ENCODE measurements at regions not wholly inside any gene's neighbourhood (a gene's known extent, or its start where the extent isn't known, plus 50 kb on each side); places are given as distances from the start of the nearest gene placed in this dataset.
"Not testable (repeated sequence)": the region's sequence is repeated elsewhere in the genome, so short reads cannot be mapped to it uniquely, and the experiment has no call there.

DNA sequence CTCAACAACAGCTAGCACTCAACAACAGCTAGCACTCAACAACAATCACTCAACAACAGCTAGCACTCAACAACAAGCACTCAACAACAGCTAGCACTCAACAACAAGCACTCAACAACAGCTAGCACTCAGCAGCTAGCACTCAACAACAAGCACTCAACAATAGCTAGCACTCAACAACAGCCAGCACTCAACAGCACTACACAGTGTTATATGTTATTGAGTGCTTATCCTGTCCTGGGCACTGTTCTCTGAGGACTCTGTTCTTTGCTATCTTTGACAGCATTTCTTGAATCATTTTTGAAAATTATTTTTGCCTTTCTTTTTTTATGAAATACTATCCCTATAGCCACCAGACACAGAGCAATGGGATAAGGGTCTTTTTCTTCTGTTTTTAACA, 176.4 kb downstream of the BCL2L11 start:
- H3K27me3 Mint-ChIP-seq (ENCODE audit: low read depth); H3K36me3 Mint-ChIP-seq (ENCODE audit: low read depth); H3K9me3 Mint-ChIP-seq (ENCODE audit: insufficient read depth); H3K4me1 Mint-ChIP-seq (ENCODE audit: low read depth); H3K27ac Mint-ChIP-seq; CTCF ChIA-PET; POLR2A ChIA-PET; DNase-seq; H3K4me3 Mint-ChIP-seq; ATAC-seq: not testable (repeated sequence)

DNA sequence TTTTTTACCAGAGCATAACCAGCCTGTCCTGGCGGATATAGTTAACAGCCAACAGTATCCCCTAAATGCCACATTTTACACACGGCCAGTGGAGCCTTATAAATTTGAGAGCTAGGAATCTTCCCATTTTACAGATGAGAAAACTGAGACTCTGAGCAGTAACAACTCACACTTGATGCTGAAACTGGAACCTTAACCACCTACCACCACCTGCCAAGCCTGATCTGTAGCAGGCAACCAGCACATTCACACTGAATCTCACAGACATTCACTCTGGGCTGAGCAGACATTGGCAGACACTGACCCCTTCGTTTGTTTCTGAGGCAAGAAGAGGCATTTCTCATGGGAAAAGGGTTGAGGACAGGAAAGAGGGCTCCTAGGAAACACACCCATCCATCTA, 178.2 kb downstream of the BCL2L11 start:
- H3K9me3 Mint-ChIP-seq (ENCODE audit: insufficient read depth); H3K4me3 Mint-ChIP-seq; H3K4me1 Mint-ChIP-seq (ENCODE audit: low read depth); POLR2A ChIA-PET; CTCF ChIA-PET; H3K27ac Mint-ChIP-seq; DNase-seq; H3K27me3 Mint-ChIP-seq (ENCODE audit: low read depth); H3K36me3 Mint-ChIP-seq (ENCODE audit: low read depth); ATAC-seq: not testable (repeated sequence)

DNA sequence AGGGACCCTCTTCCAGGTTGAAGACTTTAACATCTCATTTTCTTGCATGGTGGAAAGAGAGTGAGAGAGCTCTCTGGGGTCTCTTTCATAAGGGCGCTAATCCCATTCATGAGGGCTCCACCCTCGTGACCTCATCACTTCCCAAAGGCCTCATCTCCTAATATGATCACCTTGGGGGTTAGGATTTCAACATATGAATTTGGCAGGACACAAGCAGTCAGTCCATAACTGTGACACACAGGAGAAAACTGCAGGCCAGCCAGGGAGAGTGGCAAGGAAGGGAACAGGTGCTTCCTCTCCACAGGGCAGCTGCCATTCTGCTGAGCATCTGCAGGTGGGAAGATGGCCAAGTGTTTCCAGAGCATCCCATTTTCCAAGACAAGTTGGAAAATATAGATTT, 178.9 kb downstream of the BCL2L11 start:
- POLR2A ChIA-PET; H3K4me1 Mint-ChIP-seq (ENCODE audit: low read depth); H3K27ac Mint-ChIP-seq; H3K36me3 Mint-ChIP-seq (ENCODE audit: low read depth); H3K27me3 Mint-ChIP-seq (ENCODE audit: low read depth); H3K9me3 Mint-ChIP-seq (ENCODE audit: insufficient read depth); ATAC-seq; H3K4me3 Mint-ChIP-seq; DNase-seq; CTCF ChIA-PET: not testable (repeated sequence)

DNA sequence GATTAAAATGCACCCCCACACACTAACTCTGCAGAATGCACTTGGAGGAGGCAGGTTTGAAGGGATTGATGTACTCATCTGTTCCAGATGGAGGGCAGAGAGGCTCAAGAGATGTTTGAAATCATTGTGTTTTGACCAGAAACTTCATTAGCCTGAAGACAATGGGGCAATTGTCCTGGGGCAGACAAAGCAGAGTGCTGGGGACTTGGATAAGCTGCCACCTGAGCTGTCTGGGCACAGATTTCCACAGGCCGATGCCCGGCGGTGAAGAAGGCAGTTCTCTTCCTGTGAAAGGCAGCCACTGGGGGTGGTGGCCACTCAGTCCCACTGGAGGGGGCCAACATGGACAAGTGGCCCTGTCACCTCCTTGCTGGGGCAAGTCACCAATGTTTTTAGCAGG, 181.0 kb downstream of the BCL2L11 start:
- H3K27me3 Mint-ChIP-seq (ENCODE audit: low read depth); H3K9me3 Mint-ChIP-seq (ENCODE audit: insufficient read depth); POLR2A ChIA-PET; H3K4me1 Mint-ChIP-seq (ENCODE audit: low read depth); H3K27ac Mint-ChIP-seq; ATAC-seq; CTCF ChIA-PET; H3K36me3 Mint-ChIP-seq (ENCODE audit: low read depth); DNase-seq; H3K4me3 Mint-ChIP-seq: not testable (repeated sequence)

DNA sequence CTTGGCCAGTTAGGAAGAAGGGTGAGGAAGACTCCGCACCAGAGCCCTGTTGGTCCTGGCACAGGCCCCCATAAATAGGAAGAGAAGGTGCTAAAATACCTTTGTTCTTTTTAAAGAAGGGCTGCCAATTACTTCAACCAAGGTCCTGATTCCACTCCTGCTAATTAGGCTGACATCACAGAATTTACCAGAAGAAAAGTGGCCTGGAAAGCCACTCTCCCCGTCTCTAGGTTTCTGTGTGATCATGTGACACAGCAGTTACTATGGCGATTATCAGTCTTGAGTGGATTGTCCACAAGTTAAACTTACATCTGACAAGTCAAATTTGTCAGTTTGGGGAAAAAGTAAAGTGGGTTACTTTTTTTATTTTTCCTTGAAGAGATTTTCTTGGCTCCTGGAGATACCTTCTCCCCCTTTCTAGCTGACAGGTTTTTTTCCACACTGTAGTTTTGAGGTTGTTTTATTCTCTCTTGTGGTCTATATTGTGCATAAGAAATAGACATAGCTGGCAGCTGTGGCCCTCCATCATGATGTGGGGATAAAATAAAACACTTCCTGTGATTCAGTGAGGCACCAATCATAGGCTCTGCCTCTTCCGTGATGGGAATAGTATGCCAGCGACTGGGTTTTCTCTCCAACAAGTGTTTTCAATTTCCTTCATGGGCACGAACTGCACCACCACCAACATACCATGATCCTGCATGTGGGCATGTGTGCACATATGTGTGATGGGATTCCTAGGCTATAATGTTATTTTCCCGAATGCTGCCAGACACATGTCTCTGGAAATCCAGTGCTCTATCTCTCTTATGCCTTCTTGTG, 181.9 kb downstream of the BCL2L11 start:
- POLR2A ChIA-PET; H3K36me3 Mint-ChIP-seq (ENCODE audit: low read depth); H3K27ac Mint-ChIP-seq; H3K4me1 Mint-ChIP-seq (ENCODE audit: low read depth); H3K27me3 Mint-ChIP-seq (ENCODE audit: low read depth); H3K4me3 Mint-ChIP-seq; ATAC-seq; DNase-seq; H3K9me3 Mint-ChIP-seq (ENCODE audit: insufficient read depth); CTCF ChIA-PET: not testable (repeated sequence)

DNA sequence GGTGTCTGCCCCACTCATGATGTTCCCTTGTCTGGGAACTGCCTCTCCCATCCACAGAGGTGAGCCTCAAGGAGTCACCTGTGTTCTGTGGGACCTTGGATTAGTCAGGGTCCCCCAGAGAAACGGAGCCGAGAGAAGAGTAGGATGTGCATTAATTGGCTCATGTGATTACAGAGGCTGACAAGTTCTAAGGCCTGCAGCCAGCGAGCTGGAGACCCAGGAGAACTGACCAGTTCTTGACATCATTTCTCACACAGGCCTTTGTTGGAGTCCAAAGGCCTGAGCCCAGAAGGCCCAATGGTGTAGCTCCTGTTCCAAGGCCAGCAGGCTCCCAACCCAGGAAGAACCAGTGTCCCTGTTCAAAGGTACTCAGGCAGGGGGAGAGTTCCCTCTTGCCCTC, 186.6 kb downstream of the BCL2L11 start:
- DNase-seq; H3K36me3 Mint-ChIP-seq (ENCODE audit: low read depth); H3K27me3 Mint-ChIP-seq (ENCODE audit: low read depth); CTCF ChIA-PET; H3K27ac Mint-ChIP-seq; H3K4me1 Mint-ChIP-seq (ENCODE audit: low read depth); POLR2A ChIA-PET; H3K4me3 Mint-ChIP-seq; H3K9me3 Mint-ChIP-seq (ENCODE audit: insufficient read depth); ATAC-seq: not testable (repeated sequence)

DNA sequence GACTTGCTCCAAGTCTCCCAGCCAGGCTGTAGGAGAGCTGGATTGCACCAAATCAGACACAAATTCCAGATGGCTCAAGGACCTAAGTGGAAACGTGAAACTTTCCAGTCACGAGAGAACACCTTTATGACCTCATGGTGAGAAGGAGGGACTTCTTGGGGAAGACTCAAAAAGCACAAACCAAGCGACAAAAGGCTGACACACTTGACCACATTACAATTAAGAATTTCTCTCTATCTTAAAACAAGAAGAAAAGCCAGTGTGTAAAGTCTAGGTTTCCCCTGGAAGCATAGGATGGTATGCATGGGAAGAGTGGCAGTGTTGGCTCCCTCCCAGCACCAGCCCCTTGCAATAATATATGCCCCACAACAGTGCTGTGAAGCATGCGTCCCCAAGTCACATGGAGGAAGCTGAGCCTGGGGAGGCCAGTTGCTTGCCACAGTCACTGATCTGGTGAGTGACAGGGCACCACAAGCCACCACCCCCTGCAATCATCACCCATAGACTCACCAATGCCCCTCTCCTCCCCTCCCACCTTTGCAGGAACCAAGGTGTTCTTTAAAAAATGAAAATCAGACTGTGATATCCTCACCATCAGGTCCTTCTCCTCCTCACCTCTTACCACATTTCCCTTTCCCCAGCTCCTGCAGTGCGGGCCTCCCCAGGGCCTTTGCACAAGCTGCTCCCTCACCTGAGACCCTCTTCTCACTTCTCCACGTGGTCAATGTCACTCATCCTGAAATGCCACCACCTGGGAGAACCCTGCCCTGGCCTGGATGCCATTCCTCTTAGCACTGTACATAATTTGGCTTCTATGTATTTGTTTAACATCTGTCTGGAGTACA, 188.7 kb downstream of the BCL2L11 start:
- DNase-seq; H3K4me1 Mint-ChIP-seq (ENCODE audit: low read depth); ATAC-seq; POLR2A ChIA-PET; CTCF ChIA-PET; H3K27me3 Mint-ChIP-seq (ENCODE audit: low read depth); H3K27ac Mint-ChIP-seq; H3K36me3 Mint-ChIP-seq (ENCODE audit: low read depth); H3K4me3 Mint-ChIP-seq; H3K9me3 Mint-ChIP-seq (ENCODE audit: insufficient read depth): not testable (repeated sequence)

DNA sequence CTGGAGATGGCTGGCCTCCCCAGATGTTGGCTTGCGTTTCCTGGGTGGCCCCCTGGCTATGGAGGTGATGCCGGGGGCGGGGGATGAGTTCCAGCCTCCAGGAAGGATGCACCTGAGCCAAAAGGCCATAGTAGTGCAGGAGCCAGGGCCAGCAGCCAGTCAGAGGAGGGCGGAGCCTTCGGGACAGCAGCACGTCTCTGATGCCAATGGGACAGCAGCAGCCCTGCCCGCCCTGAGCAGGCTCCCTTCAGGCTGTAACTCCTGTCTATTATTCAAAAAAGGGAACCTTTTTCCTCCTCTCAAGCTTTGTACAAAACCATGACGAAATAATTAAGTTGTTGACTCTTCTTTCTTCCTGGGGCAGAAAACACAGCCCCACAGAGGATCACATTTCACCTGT, 189.7 kb downstream of the BCL2L11 start:
- DNase-seq; POLR2A ChIA-PET; H3K4me1 Mint-ChIP-seq (ENCODE audit: low read depth); H3K4me3 Mint-ChIP-seq; H3K9me3 Mint-ChIP-seq (ENCODE audit: insufficient read depth); ATAC-seq; H3K36me3 Mint-ChIP-seq (ENCODE audit: low read depth); CTCF ChIA-PET; H3K27me3 Mint-ChIP-seq (ENCODE audit: low read depth); H3K27ac Mint-ChIP-seq: not testable (repeated sequence)

DNA sequence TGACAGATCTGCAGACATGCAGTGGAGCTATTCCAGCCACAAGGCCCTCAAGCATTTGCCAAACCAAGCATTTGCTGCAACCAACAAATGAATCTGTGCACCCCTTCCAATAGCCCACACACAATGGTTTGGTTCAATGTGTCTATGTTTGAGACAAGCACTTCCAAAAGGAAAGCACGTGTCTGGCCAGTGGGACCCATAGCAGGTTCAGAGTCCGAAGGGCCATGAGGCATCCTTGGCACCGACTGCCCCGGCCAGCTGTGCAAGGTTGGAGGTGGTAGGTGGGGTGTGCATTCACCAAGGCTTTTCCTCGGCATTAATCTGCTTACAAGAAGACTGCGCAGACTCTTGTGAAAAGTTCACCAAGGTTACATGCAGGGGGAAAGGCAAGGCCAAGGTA, 190.9 kb downstream of the BCL2L11 start:
- ATAC-seq; H3K9me3 Mint-ChIP-seq (ENCODE audit: insufficient read depth); POLR2A ChIA-PET; H3K27me3 Mint-ChIP-seq (ENCODE audit: low read depth); DNase-seq; CTCF ChIA-PET; H3K27ac Mint-ChIP-seq; H3K36me3 Mint-ChIP-seq (ENCODE audit: low read depth); H3K4me3 Mint-ChIP-seq; H3K4me1 Mint-ChIP-seq (ENCODE audit: low read depth): not testable (repeated sequence)

DNA sequence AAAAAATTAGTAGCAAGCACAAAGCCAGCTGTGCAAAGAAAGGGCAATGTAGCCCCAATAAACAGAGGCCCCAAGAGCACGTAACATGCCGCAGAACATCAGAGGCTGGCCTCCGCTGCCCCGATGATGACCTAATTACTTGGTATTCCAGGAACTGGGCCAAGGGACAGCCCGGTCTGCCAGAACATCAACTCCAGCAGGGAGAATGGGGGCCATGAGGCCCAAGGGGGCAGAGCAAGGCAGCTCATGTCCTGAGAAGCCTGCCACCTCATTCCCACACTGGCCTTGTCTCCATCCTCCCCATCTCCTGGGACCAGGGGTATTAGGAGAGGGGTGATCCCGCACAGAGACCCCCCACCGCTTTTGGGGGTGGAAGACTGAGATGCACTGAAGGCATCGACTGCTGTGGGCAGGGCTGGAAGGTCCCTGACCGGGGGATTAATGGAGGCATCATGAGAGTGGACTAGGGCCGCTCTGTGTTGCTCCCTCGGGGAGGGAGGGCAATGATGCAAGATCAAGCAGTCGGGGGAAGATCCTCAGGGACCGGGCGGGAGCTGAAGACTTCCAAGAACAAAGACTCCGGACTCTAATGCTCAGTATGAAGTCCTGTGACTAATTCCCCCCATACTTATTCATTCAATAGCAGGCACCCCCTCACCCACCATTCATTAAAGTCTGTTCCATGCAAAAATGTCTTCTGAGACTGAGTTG, 192.3 kb downstream of the BCL2L11 start:
- H3K4me1 Mint-ChIP-seq (ENCODE audit: low read depth); DNase-seq; H3K4me3 Mint-ChIP-seq; H3K27me3 Mint-ChIP-seq (ENCODE audit: low read depth); POLR2A ChIA-PET; H3K9me3 Mint-ChIP-seq (ENCODE audit: insufficient read depth); H3K27ac Mint-ChIP-seq; ATAC-seq; CTCF ChIA-PET; H3K36me3 Mint-ChIP-seq (ENCODE audit: low read depth): not testable (repeated sequence)

DNA sequence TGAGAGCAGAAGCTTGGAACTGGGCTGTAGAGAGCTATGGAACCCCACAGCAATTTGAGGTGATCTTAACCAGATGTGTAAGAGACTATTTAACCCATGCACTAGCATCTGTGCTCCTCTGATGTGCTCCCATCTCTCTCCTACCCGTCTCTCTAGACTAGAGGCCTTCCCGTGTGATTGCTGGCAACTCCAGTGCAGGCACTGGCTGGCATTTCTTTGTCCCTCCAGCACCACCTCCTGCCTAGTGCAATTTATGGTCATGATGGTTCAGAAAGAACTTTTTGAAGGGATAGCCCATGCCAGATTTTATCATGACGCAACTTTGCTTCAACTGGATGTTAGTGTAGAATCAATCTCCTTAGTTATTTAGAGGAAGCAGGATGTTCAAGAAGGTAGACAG, 193.0 kb downstream of the BCL2L11 start:
- H3K27me3 Mint-ChIP-seq (ENCODE audit: low read depth); POLR2A ChIA-PET; ATAC-seq; H3K36me3 Mint-ChIP-seq (ENCODE audit: low read depth); H3K9me3 Mint-ChIP-seq (ENCODE audit: insufficient read depth); H3K4me1 Mint-ChIP-seq (ENCODE audit: low read depth); DNase-seq; H3K27ac Mint-ChIP-seq; H3K4me3 Mint-ChIP-seq; CTCF ChIA-PET: not testable (repeated sequence)

DNA sequence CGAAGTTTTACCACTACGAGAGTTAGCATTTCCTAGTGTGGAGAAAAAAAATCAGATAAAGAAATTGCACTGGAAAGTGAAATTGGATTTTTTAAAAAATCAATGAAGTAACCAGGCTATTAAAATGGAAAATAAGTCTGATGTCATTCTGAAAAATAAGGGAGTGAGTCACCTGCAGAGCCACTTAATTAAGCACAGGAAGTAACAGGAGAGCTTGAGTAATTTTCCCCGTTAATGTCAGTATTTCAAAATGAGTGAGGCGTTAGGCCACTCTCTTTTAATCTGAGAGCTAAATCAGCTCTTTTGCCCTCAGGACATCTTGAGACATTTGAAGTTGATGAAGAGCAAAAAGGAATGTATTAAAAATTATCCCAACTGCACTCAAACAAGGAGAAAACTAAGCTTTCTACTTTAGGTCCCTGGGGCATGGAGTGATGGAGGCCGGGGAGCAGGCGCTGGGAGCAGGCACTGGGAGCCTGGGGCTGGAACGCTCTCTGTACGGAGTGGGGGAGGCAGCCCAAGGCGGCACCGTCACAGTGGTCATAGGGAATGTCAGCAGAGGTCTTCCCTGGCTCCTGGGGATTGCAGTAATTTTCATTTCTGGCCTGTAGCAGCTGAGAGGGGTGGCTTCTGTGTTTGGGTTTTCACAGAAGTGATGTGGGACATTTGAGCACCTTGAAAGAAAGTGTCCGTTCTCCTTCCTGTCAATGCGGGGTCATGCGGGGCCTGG, 194.6 kb downstream of the BCL2L11 start:
- H3K36me3 Mint-ChIP-seq (ENCODE audit: low read depth); H3K27ac Mint-ChIP-seq; H3K4me3 Mint-ChIP-seq; ATAC-seq; DNase-seq; POLR2A ChIA-PET; H3K27me3 Mint-ChIP-seq (ENCODE audit: low read depth); CTCF ChIA-PET; H3K9me3 Mint-ChIP-seq (ENCODE audit: insufficient read depth); H3K4me1 Mint-ChIP-seq (ENCODE audit: low read depth): not testable (repeated sequence)

All from activated CD8-positive, alpha-beta T cell treated with anti-CD3 and anti-CD28 coated beads, Interleukin-2, amount 10 ng/mL, durations not matched to agents 7 days and 5 days (primary cell).